ENCODE measurements at regions not wholly inside any gene's neighbourhood (a gene's known extent, or its start where the extent isn't known, plus 50 kb on each side); places are given as distances from the start of the nearest gene placed in this dataset.
A peak's percentile ranks its signal among the peaks of the same experiment; 100 is the strongest.

GRCh38 chr1:5286244-5286643 lies 631.8 kb downstream of the AJAP1 start:
- no peak for DNase-seq (ENCODE audit: low spot score)

GRCh38 chr1:5274527-5274926 lies 620.1 kb downstream of the AJAP1 start:
- DNase-seq (ENCODE audit: low spot score): no peak

- DNase-seq (ENCODE audit: low spot score): no peak
These were observed 619.0 kb downstream of the AJAP1 start for GRCh38 chr1:5273280-5274003.

GRCh38 chr1:5272325-5272724 lies 617.9 kb downstream of the AJAP1 start:
- DNase-seq (ENCODE audit: low spot score): no peak

GRCh38 chr1:5271264-5271663 lies 616.9 kb downstream of the AJAP1 start:
- DNase-seq (ENCODE audit: low spot score): no peak

GRCh38 chr1:5269901-5270300 lies 615.5 kb downstream of the AJAP1 start:
- DNase-seq (ENCODE audit: low spot score): no peak

GRCh38 chr1:5267603-5268235 lies 613.3 kb downstream of the AJAP1 start:
- DNase-seq (ENCODE audit: low spot score): no peak

- DNase-seq (ENCODE audit: low spot score): no peak
These were observed 611.1 kb downstream of the AJAP1 start for GRCh38 chr1:5265438-5266075.

- DNase-seq (ENCODE audit: low spot score): no peak
These were observed 610.1 kb downstream of the AJAP1 start for GRCh38 chr1:5264476-5264875.

GRCh38 chr1:5256793-5257192 lies 602.4 kb downstream of the AJAP1 start:
- DNase-seq (ENCODE audit: low spot score): no peak

- DNase-seq (ENCODE audit: low spot score): no peak
These were observed 600.6 kb downstream of the AJAP1 start for GRCh38 chr1:5254975-5255374.

GRCh38 chr1:5254131-5254725 lies 599.8 kb downstream of the AJAP1 start:
- DNase-seq (ENCODE audit: low spot score): no peak

GRCh38 chr1:5253036-5253435 lies 598.6 kb downstream of the AJAP1 start:
- DNase-seq (ENCODE audit: low spot score): no peak

- no peak for DNase-seq (ENCODE audit: low spot score)
These were observed 595.9 kb downstream of the AJAP1 start for GRCh38 chr1:5250336-5250735.

- no peak for DNase-seq (ENCODE audit: low spot score)
These were observed 590.9 kb downstream of the AJAP1 start for GRCh38 chr1:5245348-5245747.

GRCh38 chr1:5244631-5245285 lies 590.3 kb downstream of the AJAP1 start:
- no peak for DNase-seq (ENCODE audit: low spot score)

- no peak for DNase-seq (ENCODE audit: low spot score)
These were observed 588.4 kb downstream of the AJAP1 start for GRCh38 chr1:5242850-5243249.

- peak; percentile 9 for DNase-seq (ENCODE audit: low spot score)
These were observed 585.5 kb downstream of the AJAP1 start for GRCh38 chr1:5239911-5240310.

- no peak for DNase-seq (ENCODE audit: low spot score)
These were observed 584.1 kb downstream of the AJAP1 start for GRCh38 chr1:5238351-5239130.

- DNase-seq (ENCODE audit: low spot score): no peak
These were observed 581.0 kb downstream of the AJAP1 start for GRCh38 chr1:5235355-5235899.

- DNase-seq (ENCODE audit: low spot score): no peak
These were observed 578.1 kb downstream of the AJAP1 start for GRCh38 chr1:5232537-5232936.
